ENCODE measurements at regions not wholly inside any gene's neighbourhood (a gene's known extent, or its start where the extent isn't known, plus 50 kb on each side); places are given as distances from the start of the nearest gene placed in this dataset.

DNA sequence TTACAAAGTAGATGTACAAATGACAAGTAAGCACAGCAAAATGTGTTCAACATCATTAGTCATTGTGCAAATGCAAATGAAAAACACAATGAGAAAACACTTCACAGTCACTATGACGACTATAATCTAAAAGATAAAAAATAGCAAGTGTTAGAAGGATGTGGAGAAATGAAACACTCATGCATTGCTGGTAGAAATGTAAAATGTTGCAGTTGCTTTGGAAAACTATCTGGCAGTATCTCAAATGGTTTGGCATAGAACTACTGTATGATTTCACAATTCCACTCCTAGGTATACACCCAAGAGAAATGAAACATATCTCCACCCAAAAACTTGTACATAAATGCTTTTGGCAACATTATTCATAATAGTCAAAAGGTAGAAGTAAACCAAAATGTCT lies 459.7 kb upstream of the TRAM1L1 start:
- Histone ChIP-seq H3K27ac (ENCODE audit: low read depth, low read length) (no peak overlapping the region), H3K9ac (ENCODE audit: extremely low read depth, low read length, poor library complexity, severe bottlenecking) (no peak overlapping the region), H3K27me3 (ENCODE audit: control insufficient read depth, insufficient read depth, low read length, poor library complexity, severe bottlenecking) (no peaks in the 10 kb centered on the region), H3K9me3 (ENCODE audit: control insufficient read depth, low read length) (no peaks in the 10 kb centered on the region), H3K36me3 (ENCODE audit: control insufficient read depth, insufficient read depth, low read length) (no peaks in the 10 kb centered on the region), H3K4me1 (ENCODE audit: control insufficient read depth, insufficient read depth, low read length) (no peaks in the 10 kb centered on the region), H3K4me3 (ENCODE audit: low read length) (no peak overlapping the region)
- no CpG with 5 or more reads among the region's 1 CpG for WGBS, 2 experiments (ENCODE audit: insufficient coverage in 1 of 2, insufficient read length in 1 of 2)
- no peak overlapping the region for H3K4me3 Mint-ChIP-seq
- no peak overlapping the region for H3K27ac Mint-ChIP-seq
- no peaks in the 10 kb centered on the region for H3K4me1 Mint-ChIP-seq
- H3K27me3 Mint-ChIP-seq (ENCODE audit: insufficient read depth): no peaks in the 10 kb centered on the region
- no peak for DNase-seq
- TF ChIP-seq, protein P1, sequence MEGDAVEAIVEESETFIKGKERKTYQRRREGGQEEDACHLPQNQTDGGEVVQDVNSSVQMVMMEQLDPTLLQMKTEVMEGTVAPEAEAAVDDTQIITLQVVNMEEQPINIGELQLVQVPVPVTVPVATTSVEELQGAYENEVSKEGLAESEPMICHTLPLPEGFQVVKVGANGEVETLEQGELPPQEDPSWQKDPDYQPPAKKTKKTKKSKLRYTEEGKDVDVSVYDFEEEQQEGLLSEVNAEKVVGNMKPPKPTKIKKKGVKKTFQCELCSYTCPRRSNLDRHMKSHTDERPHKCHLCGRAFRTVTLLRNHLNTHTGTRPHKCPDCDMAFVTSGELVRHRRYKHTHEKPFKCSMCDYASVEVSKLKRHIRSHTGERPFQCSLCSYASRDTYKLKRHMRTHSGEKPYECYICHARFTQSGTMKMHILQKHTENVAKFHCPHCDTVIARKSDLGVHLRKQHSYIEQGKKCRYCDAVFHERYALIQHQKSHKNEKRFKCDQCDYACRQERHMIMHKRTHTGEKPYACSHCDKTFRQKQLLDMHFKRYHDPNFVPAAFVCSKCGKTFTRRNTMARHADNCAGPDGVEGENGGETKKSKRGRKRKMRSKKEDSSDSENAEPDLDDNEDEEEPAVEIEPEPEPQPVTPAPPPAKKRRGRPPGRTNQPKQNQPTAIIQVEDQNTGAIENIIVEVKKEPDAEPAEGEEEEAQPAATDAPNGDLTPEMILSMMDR (conservative IDR thresholded peaks at IDR 0.05): no peak
- H3K36me3 Mint-ChIP-seq (ENCODE audit: low read depth): no peaks in the 10 kb centered on the region
- H3K9me3 Mint-ChIP-seq: peaks cover 2% of the 10 kb centered on the region

DNA sequence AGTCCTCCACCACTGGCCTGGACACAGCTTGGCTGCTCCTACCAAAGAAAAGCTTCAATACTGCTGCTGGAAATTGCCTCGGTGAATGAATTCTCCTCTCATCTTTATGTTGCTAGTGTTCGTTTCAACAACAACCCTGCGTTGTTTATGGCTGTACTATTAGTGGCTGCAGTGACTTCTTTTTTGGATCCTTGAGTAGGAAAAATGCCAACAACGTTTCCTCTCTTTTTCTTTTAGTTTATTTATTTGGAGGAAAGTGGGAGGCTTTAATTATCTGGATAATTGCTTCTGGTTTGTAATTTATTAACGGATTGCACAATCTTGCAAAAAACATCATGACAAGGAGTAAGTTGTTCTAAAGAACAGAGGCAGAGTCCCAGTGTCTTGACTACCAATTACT lies 464.1 kb upstream of the TRAM1L1 start:
- no peak overlapping the region for H3K9ac ChIP-seq (ENCODE audit: extremely low read depth, low read length, poor library complexity, severe bottlenecking)
- no peak overlapping the region for H3K27ac Mint-ChIP-seq

DNA sequence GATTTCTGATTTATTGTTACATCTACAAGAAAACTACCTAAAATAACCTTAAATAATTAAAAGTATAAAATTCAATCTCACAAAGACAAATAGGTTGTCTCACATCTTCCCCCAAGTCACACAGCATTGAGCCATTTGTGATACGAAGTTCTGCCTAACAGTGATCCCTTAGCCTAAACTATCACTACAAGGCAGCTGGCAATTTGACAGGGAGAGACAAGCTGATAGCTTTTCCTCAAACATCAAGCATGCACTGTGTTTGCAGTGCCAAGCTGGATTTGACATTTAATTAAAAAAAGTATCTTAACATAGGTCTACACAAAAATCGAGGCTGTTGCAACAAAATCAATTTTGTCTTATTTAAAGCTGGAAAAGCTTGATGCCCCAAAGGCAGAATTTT lies 464.7 kb upstream of the TRAM1L1 start:
- H3K36me3 Mint-ChIP-seq (ENCODE audit: low read depth): no peaks in the 10 kb centered on the region
- no peaks in the 10 kb centered on the region for H3K4me1 Mint-ChIP-seq
- no peaks in the 10 kb centered on the region for H3K27me3 Mint-ChIP-seq (ENCODE audit: insufficient read depth)

More for the DNA sequence above, 464.1 kb upstream of the TRAM1L1 start:
- Mint-ChIP-seq H3K27me3 (ENCODE audit: insufficient read depth) (no peaks in the 10 kb centered on the region), H3K9me3 (peaks cover 2% of the 10 kb centered on the region), H3K36me3 (ENCODE audit: low read depth) (no peaks in the 10 kb centered on the region), H3K4me1 (no peaks in the 10 kb centered on the region), H3K4me3 (no peak overlapping the region)
- no peaks in the 10 kb centered on the region for H3K27me3 ChIP-seq (ENCODE audit: control insufficient read depth, insufficient read depth, low read length, poor library complexity, severe bottlenecking)
- no peak for DNase-seq
- no peak overlapping the region for H3K27ac ChIP-seq (ENCODE audit: low read depth, low read length)
- no peaks in the 10 kb centered on the region for H3K4me1 ChIP-seq (ENCODE audit: control insufficient read depth, insufficient read depth, low read length)
- H3K36me3 ChIP-seq (ENCODE audit: control insufficient read depth, insufficient read depth, low read length): no peaks in the 10 kb centered on the region
- TF ChIP-seq, protein P1 (conservative IDR thresholded peaks at IDR 0.05): no peak
- 89 to 90% methylated on average over 2 to 5 of the region's 5 CpGs for WGBS, 2 experiments (ENCODE audit: insufficient coverage in 1 of 2, insufficient read length in 1 of 2)
- H3K9me3 ChIP-seq (ENCODE audit: control insufficient read depth, low read length): no peaks in the 10 kb centered on the region
- no peak overlapping the region for H3K4me3 ChIP-seq (ENCODE audit: low read length)

More for the DNA sequence above, 464.7 kb upstream of the TRAM1L1 start:
- TF ChIP-seq, protein P1 (conservative IDR thresholded peaks at IDR 0.05): no peak
- H3K36me3 ChIP-seq (ENCODE audit: control insufficient read depth, insufficient read depth, low read length): no peaks in the 10 kb centered on the region
- DNase-seq: no peak
- no peak overlapping the region for H3K27ac ChIP-seq (ENCODE audit: low read depth, low read length)
- no peak overlapping the region for H3K27ac Mint-ChIP-seq
- H3K27me3 ChIP-seq (ENCODE audit: control insufficient read depth, insufficient read depth, low read length, poor library complexity, severe bottlenecking): no peaks in the 10 kb centered on the region
- H3K9me3 Mint-ChIP-seq: peaks cover 2% of the 10 kb centered on the region
- 72 to 80% methylated on average over 1 to 2 of the region's 2 CpGs for WGBS, 2 experiments (ENCODE audit: insufficient coverage in 1 of 2, insufficient read length in 1 of 2)
- H3K9me3 ChIP-seq (ENCODE audit: control insufficient read depth, low read length): no peaks in the 10 kb centered on the region
- no peak overlapping the region for H3K4me3 ChIP-seq (ENCODE audit: low read length)
- H3K4me3 Mint-ChIP-seq: no peak overlapping the region
- no peak overlapping the region for H3K9ac ChIP-seq (ENCODE audit: extremely low read depth, low read length, poor library complexity, severe bottlenecking)
- H3K4me1 ChIP-seq (ENCODE audit: control insufficient read depth, insufficient read depth, low read length): no peaks in the 10 kb centered on the region
